AG20443 (cell line): ENCODE measurements at regions not wholly inside any gene's neighbourhood (a gene's known extent, or its start where the extent isn't known, plus 50 kb on each side); places are given as distances from the start of the nearest gene placed in this dataset.
"Not testable (repeated sequence)": the region's sequence is repeated elsewhere in the genome, so short reads cannot be mapped to it uniquely, and the experiment has no call there.

Experiments used
- DNase-seq: peaks from one replicate; pipeline ENCODE4 v3.0.0; 2012; ENCODE audit warnings: low spot score, mixed read lengths

- no peak for DNase-seq
Observed at GRCh38 chr1:99537886-99538617, 107.9 kb upstream of the PALMD start.

GRCh38 chr1:99538618-99538956 is 107.3 kb upstream of the PALMD start:
- DNase-seq, result no peak

- DNase-seq, result no peak
Observed at GRCh38 chr1:99539131-99539530, 106.8 kb upstream of the PALMD start.

GRCh38 chr1:99540744-99541143 is 105.2 kb upstream of the PALMD start:
- no peak for DNase-seq

- DNase-seq, result no peak
Observed at GRCh38 chr1:99544328-99544727, 101.6 kb upstream of the PALMD start.

- no peak for DNase-seq
Observed at GRCh38 chr1:99546432-99547416, 99.2 kb upstream of the PALMD start.

- DNase-seq, result no peak
Observed at GRCh38 chr1:99548943-99549605, 96.8 kb upstream of the PALMD start.

- DNase-seq, result no peak
Observed at GRCh38 chr1:99550198-99550597, 95.7 kb upstream of the PALMD start.

- DNase-seq, result no peak
Observed at GRCh38 chr1:99551812-99552614, 93.9 kb upstream of the PALMD start.

GRCh38 chr1:99553301-99553700 is 92.6 kb upstream of the PALMD start:
- no peak for DNase-seq

GRCh38 chr1:99553819-99554218 is 92.1 kb upstream of the PALMD start:
- not testable (repeated sequence) for DNase-seq

GRCh38 chr1:99554727-99555126 is 91.2 kb upstream of the PALMD start:
- no peak for DNase-seq

GRCh38 chr1:99557546-99558202 is 88.2 kb upstream of the PALMD start:
- DNase-seq, result peak; percentile 64

- no peak for DNase-seq
Observed at GRCh38 chr1:99559166-99559565, 86.7 kb upstream of the PALMD start.

- DNase-seq, result no peak
Observed at GRCh38 chr1:99560207-99561040, 85.5 kb upstream of the PALMD start.

- DNase-seq, result no peak
Observed at GRCh38 chr1:99561952-99562351, 84.0 kb upstream of the PALMD start.

- no peak for DNase-seq
Observed at GRCh38 chr1:99565606-99566289, 80.2 kb upstream of the PALMD start.

GRCh38 chr1:99566290-99567021 is 79.5 kb upstream of the PALMD start:
- no peak for DNase-seq

- DNase-seq, result no peak
Observed at GRCh38 chr1:99570486-99571089, 75.3 kb upstream of the PALMD start.
